GM12878 (cell line): ENCODE measurements at regions not wholly inside any gene's neighbourhood (a gene's known extent, or its start where the extent isn't known, plus 50 kb on each side); places are given as distances from the start of the nearest gene placed in this dataset.

Experiments
- ATAC-seq: fragments of 200-7000 bp; cut with Tn5 transposase; 3 replicates; pipeline ENCODE4 v1.9.1; 2020; ENCODE audit warnings: mild to moderate bottlenecking, moderate library complexity
- BruUV-seq: library from RNA; stranded (reverse); fragments of 400-500 nt; replicated peaks from 2 replicates; lab custom pipeline; 2021; lab: Mats Ljungman, UMichigan
- CTCF ChIA-PET: fragments of 300-600 bp; sonication (Branson Sonifier 250); formaldehyde crosslinking; extraction: SDS; loops from one replicate; lab custom pipeline; 2021; ENCODE audit warnings: inconsistent platforms; lab: Yijun Ruan, JAX
- POLR2A ChIA-PET: fragments of 350-600 bp; formaldehyde crosslinking; extraction: SDS; loops from one replicate; lab custom pipeline; 2021; ENCODE audit warnings: inconsistent platforms; lab: Charles Lee
- RAD21 ChIA-PET: fragments of 300-600 bp; sonication (Branson Sonifier 250); formaldehyde crosslinking; loops from one replicate; lab custom pipeline; 2023; ENCODE audit warnings: antibody characterized with exemption; ENCODE audit not compliant: unreplicated experiment; lab: Charles Lee
- SMC1A ChIA-PET: fragments of 300-600 bp; sonication (Branson Sonifier 250); formaldehyde crosslinking; loops from one replicate; lab custom pipeline; 2023; ENCODE audit not compliant: unreplicated experiment, uncharacterized antibody; lab: Charles Lee
- DNase-seq: peaks from one replicate; pipeline ENCODE4 v3.0.0-alpha.2; 2011; ENCODE audit warnings: low read depth, low spot score
- FAIRE-seq: peaks from 3 replicates; lab custom pipeline; 2011; peaks lifted over from hg19 to GRCh38; lab: Jason Lieb, UNC
- H2AFZ ChIP-seq: 2 replicates; pipeline ENCODE4 v1.6.0; 2011; ENCODE audit warnings: low read depth, low read length, control low read depth; ENCODE audit not compliant: control insufficient read depth
- H3K27ac ChIP-seq: 2 replicates; pipeline ENCODE4 v1.5.1; 2011; ENCODE audit warnings: control low read depth; ENCODE audit not compliant: control insufficient read depth, insufficient read depth
- H3K27me3 ChIP-seq, 2 experiments: replicated peaks in 1 of 2; 2 replicates each; pipeline versions ENCODE4 v1.6.0 to v1.6.1; 2011; ENCODE audit warnings: low read length in 1 of 2; ENCODE audit not compliant: control insufficient read depth in 2 of 2, insufficient read depth in 2 of 2
- H3K36me3 ChIP-seq, 2 experiments: 2 replicates each; pipeline ENCODE4 v1.5.1; 2011; ENCODE audit warnings: low read length in 1 of 2; ENCODE audit not compliant: control insufficient read depth in 2 of 2, insufficient read depth in 2 of 2
- H3K4me1 ChIP-seq: 2 replicates; pipeline ENCODE4 v1.6.1; 2011; ENCODE audit warnings: mild to moderate bottlenecking, low read length, moderate library complexity, mixed read lengths; ENCODE audit not compliant: control insufficient read depth, insufficient read depth
- H3K4me2 ChIP-seq: 2 replicates; pipeline ENCODE4 v1.6.0; 2011; ENCODE audit warnings: control low read depth; ENCODE audit not compliant: control insufficient read depth, insufficient read depth
- H3K4me3 ChIP-seq: fragments of 200-600 bp; sonication (generic); 2 replicates; pipeline ENCODE4 v1.5.1; 2016
- H3K79me2 ChIP-seq: 2 replicates; pipeline ENCODE4 v1.6.0; 2011; ENCODE audit warnings: low read length; ENCODE audit not compliant: control insufficient read depth, insufficient read depth
- H3K9ac ChIP-seq: 2 replicates; pipeline ENCODE4 v1.8.0; 2011; ENCODE audit warnings: low read length, control low read depth, mixed read lengths; ENCODE audit not compliant: control insufficient read depth, insufficient read depth
- H3K9me3 ChIP-seq: replicated peaks from 3 replicates; pipeline ENCODE4 v1.5.1; 2011; ENCODE audit warnings: mild to moderate bottlenecking, low read length; ENCODE audit not compliant: control insufficient read depth, insufficient read depth
- H4K20me1 ChIP-seq: 2 replicates; pipeline ENCODE4 v1.6.0; 2011; ENCODE audit not compliant: control insufficient read depth, insufficient read depth
- IKZF2 ChIP-seq, 2 experiments: fragments of 450-650 bp; IDR thresholded peaks; 2 replicates each; pipeline ENCODE4 v1.6.1; 2017; ENCODE audit warnings: mild to moderate bottlenecking in 2 of 2, moderate library complexity in 2 of 2
- NFIC ChIP-seq: IDR thresholded peaks from 2 replicates; pipeline ENCODE4 v1.6.1; 2012; ENCODE audit warnings: low read depth, mild to moderate bottlenecking, inconsistent platforms, low read length, moderate library complexity
- PAX5 ChIP-seq: IDR thresholded peaks from 2 replicates; pipeline ENCODE4 v1.6.1; 2011; ENCODE audit warnings: low read depth, low read length, borderline replicate concordance
- PRDM15 ChIP-seq: fragments of 450-650 bp; formaldehyde crosslinking; IDR thresholded peaks from 2 replicates; pipeline ENCODE4 v1.4.0; 2020; ENCODE audit warnings: mild to moderate bottlenecking, moderate library complexity
- REST ChIP-seq: IDR thresholded peaks from 2 replicates; pipeline ENCODE4 v1.6.1; 2012; ENCODE audit warnings: mild to moderate bottlenecking, low read depth, low read length
- RFX5 ChIP-seq: IDR thresholded peaks from 2 replicates; pipeline ENCODE4 v1.6.1; 2011; ENCODE audit warnings: low read depth, low read length, improper control_type of control experiment
- ZNF592 ChIP-seq: fragments of 450-650 bp; IDR thresholded peaks from 2 replicates; pipeline ENCODE4 v1.6.1; 2017; ENCODE audit warnings: mild to moderate bottlenecking, moderate library complexity
- ZZZ3 ChIP-seq: IDR thresholded peaks from 2 replicates; pipeline ENCODE4 v1.6.1; 2011; ENCODE audit warnings: low read depth; ENCODE audit not compliant: control insufficient read depth, insufficient read length
- WGBS: methylation state at CpG from one replicate; pipeline ENCODE4 v1.1.6; 2016; ENCODE audit warnings: low lambda C conversion rate; ENCODE audit not compliant: insufficient replicate concordance, insufficient coverage; ENCODE audit errors: missing lambda C conversion rate; 5-methylcytosine and 5-hydroxymethylcytosine counted together
- in situ Hi-C: fragments of 300-500 bp; cut with MboI; formaldehyde crosslinking; loops from 9 replicates; pipeline ENCODE4 v1.14.3; 2018; ENCODE audit warnings: mixed read lengths
- intact Hi-C: fragments of 100-400 bp; cut with micrococcal nuclease; formaldehyde crosslinking; loops from one replicate; pipeline ENCODE4 v1.14.2; 2022; ENCODE audit not compliant: unreplicated experiment

GRCh38 chr16:79325226-79325945 is 275.2 kb downstream of the MAF start:
- no peak overlapping the region for H3K9ac ChIP-seq
- H3K9me3 ChIP-seq, result no peaks in the 10 kb centered on the region
- no peaks in the 10 kb centered on the region for H3K4me1 ChIP-seq
- intact Hi-C loops (no loop called here), in situ Hi-C loops (no loop called here)
- ChIA-PET RAD21 (no interaction called here), SMC1A (no interaction called here), POLR2A (no interaction called here)
- H3K4me3 ChIP-seq, result no peak overlapping the region
- BruUV-seq, result no TSS peak
- WGBS, result 23% methylated on average over 8 of the region's 8 CpGs
- no peak overlapping the region for H3K27ac ChIP-seq
- no peaks in the 10 kb centered on the region for H3K36me3 ChIP-seq
- H3K27me3 ChIP-seq, result peaks cover 0 to 4% of the 10 kb centered on the region in 2 experiments; a peak in 3 of 4 replicates
- ATAC-seq (no peak), FAIRE-seq (no peak)
- no peaks in the 10 kb centered on the region for H4K20me1 ChIP-seq
- H3K79me2 ChIP-seq, result no peaks in the 10 kb centered on the region
- TF ChIP-seq RFX5, result no peak
- TF ChIP-seq NFIC, result no peak
- no peak for TF ChIP-seq REST
- no peak for TF ChIP-seq IKZF2 (IDR thresholded peaks at IDR 0.05)
- no peak for TF ChIP-seq ZNF592
- no peak for TF ChIP-seq ZZZ3
- TF ChIP-seq PAX5, result no peak
- TF ChIP-seq PRDM15 (CRISPR knock-in tag), result no peak
- TF ChIP-seq, all 136 proteins: peak for 0
- CTCF ChIA-PET, result no interaction called here
- Histone ChIP-seq H3K4me2 (no peak overlapping the region), H2AFZ (no peak overlapping the region)
- no peak for DNase-seq
